Prostate gland (tissue), 2 donors: ENCODE measurements at regions not wholly inside any gene's neighbourhood (a gene's known extent, or its start where the extent isn't known, plus 50 kb on each side); places are given as distances from the start of the nearest gene placed in this dataset.

Experiments used
- DNase-seq: peaks from one replicate; pipeline ENCODE4 v3.0.0-alpha.2; 2019; ENCODE audit warnings: low spot score
- H3K27ac ChIP-seq, 2 donors: fragments of 200-600 bp; sonication (generic); 2 replicates each; pipeline ENCODE4 v1.5.1; 2017 to 2019
- H3K27me3 ChIP-seq: fragments of 200-600 bp; sonication (generic); replicated peaks from 2 replicates; pipeline ENCODE4 v1.5.1; 2019; ENCODE audit not compliant: insufficient read depth
- H3K36me3 ChIP-seq, 2 donors: fragments of 200-600 bp; sonication (generic); 1 replicate in 1 of 2; 2 replicates in 1 of 2; pipeline versions ENCODE4 v1.5.1 to v1.8.1; 2017 to 2019
- H3K4me1 ChIP-seq: fragments of 200-600 bp; sonication (generic); replicated peaks from 2 replicates; pipeline ENCODE4 v1.5.1; 2019
- H3K4me3 ChIP-seq, 2 donors: fragments of 200-600 bp; sonication (generic); 2 replicates each; pipeline ENCODE4 v1.5.1; 2017 to 2019
- H3K9me3 ChIP-seq: fragments of 200-600 bp; sonication (generic); 2 replicates; pipeline ENCODE4 v1.5.1; 2017
- CTCF ChIP-seq, 4 experiments: fragments of 200-600 bp in 2 of 4; fragments of 450-650 bp in 2 of 4; sonication (generic) in 2 of 4; IDR thresholded peaks; 1 replicate in 3 of 4; 2 replicates in 1 of 4; pipeline ENCODE4 v1.5.1; 2016 to 2019; ENCODE audit warnings: antibody characterized with exemption in 4 of 4, mild to moderate bottlenecking in 2 of 4, moderate library complexity in 2 of 4
- POLR2A ChIP-seq: fragments of 450-650 bp; IDR thresholded peaks from one replicate; pipeline ENCODE4 v1.6.1; 2016; ENCODE audit warnings: antibody characterized with exemption, mild to moderate bottlenecking
- POLR2AphosphoS5 ChIP-seq: sonication (generic); formaldehyde crosslinking; IDR thresholded peaks from one replicate; pipeline ENCODE4 v1.6.1; 2017; ENCODE audit warnings: antibody characterized with exemption
- WGBS: methylation state at CpG from one replicate; pipeline ENCODE4 v1.1.5; 2018; 5-methylcytosine and 5-hydroxymethylcytosine counted together
- intact Hi-C: fragments of 100-400 bp; cut with DNase I; formaldehyde crosslinking; loops from one replicate; pipeline ENCODE4 v1.14.2; 2022

- no peaks in the 10 kb centered on the region for H3K36me3 ChIP-seq
- DNase-seq = no peak
- 52% methylated on average over 15 of the region's 15 CpGs for WGBS
- H3K27ac ChIP-seq = no peak overlapping the region
- no peaks in the 10 kb centered on the region for H3K9me3 ChIP-seq
- TF ChIP-seq CTCF (IDR thresholded peaks at IDR 0.05) (no peak), POLR2AphosphoS5 (no peak), POLR2A (no peak)
- no peaks in the 10 kb centered on the region for H3K4me1 ChIP-seq
- intact Hi-C loops = no loop called here
- H3K4me3 ChIP-seq = no peak overlapping the region
- H3K27me3 ChIP-seq = no peaks in the 10 kb centered on the region
These were observed 99.4 kb upstream of the BCL11A start for GRCh38 chr2:60652832-60653340.

DNA sequence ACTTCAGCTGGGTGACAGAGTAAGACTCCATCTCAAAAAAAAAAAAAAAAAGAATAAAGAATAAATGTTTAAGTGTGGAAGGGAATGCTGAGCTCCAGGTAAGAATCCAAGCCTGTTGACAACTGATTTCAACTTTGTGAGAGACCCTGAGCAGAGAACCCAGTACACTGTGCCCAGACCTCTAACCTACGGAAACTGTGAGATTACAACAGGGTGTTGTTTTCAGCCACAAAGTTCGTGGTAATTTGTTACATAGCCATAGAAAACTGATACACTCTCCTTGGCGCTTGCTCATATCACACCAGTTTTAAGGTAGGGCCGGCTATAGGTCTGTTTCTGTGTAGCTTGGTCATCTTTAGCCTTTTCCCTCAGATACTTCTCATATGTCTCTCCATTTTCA is 98.4 kb upstream of the PAPOLG start:
- 86% methylated on average over 4 of the region's 4 CpGs for WGBS
- Histone ChIP-seq H3K27me3 (no peaks in the 10 kb centered on the region), H3K9me3 (no peaks in the 10 kb centered on the region), H3K4me3 (no peak overlapping the region), H3K27ac (no peak overlapping the region), H3K36me3 (no peaks in the 10 kb centered on the region), H3K4me1 (no peaks in the 10 kb centered on the region)
- TF ChIP-seq POLR2AphosphoS5 (no peak), POLR2A (no peak), CTCF (IDR thresholded peaks at IDR 0.05) (no peak)
- DNase-seq = no peak
- intact Hi-C loops = no loop called here

- intact Hi-C loops = no loop called here
- WGBS = 90% methylated on average over 5 of the region's 5 CpGs
- Histone ChIP-seq H3K27ac (no peak overlapping the region), H3K36me3 (no peaks in the 10 kb centered on the region), H3K4me1 (no peaks in the 10 kb centered on the region), H3K4me3 (no peak overlapping the region), H3K9me3 (no peaks in the 10 kb centered on the region), H3K27me3 (no peaks in the 10 kb centered on the region)
- DNase-seq = no peak
- TF ChIP-seq CTCF (IDR thresholded peaks at IDR 0.05) (no peak), POLR2A (no peak), POLR2AphosphoS5 (no peak)
These were observed 97.0 kb upstream of the PAPOLG start for GRCh38 chr2:60659026-60659425.

GRCh38 chr2:60661073-60661738 is 94.9 kb upstream of the PAPOLG start:
- intact Hi-C loops = no loop called here
- TF ChIP-seq POLR2AphosphoS5 (no peak), POLR2A (no peak), CTCF (IDR thresholded peaks at IDR 0.05) (no peak)
- DNase-seq = no peak
- H3K4me3 ChIP-seq = no peak overlapping the region
- H3K9me3 ChIP-seq = no peaks in the 10 kb centered on the region
- no peak overlapping the region for H3K27ac ChIP-seq
- no peaks in the 10 kb centered on the region for H3K4me1 ChIP-seq
- no peaks in the 10 kb centered on the region for H3K27me3 ChIP-seq
- 100% methylated on average over 1 of the region's 1 CpG for WGBS
- H3K36me3 ChIP-seq = no peaks in the 10 kb centered on the region

GRCh38 chr2:60662781-60663180 is 93.3 kb upstream of the PAPOLG start:
- Histone ChIP-seq H3K4me1 (no peaks in the 10 kb centered on the region), H3K27ac (no peak overlapping the region), H3K27me3 (no peaks in the 10 kb centered on the region), H3K9me3 (no peaks in the 10 kb centered on the region), H3K36me3 (no peaks in the 10 kb centered on the region), H3K4me3 (no peak overlapping the region)
- TF ChIP-seq CTCF (IDR thresholded peaks at IDR 0.05) = no peak
- TF ChIP-seq POLR2A = no peak
- no peak for TF ChIP-seq POLR2AphosphoS5
- intact Hi-C loops = no loop called here
- no peak for DNase-seq
